NT2/D1 (cell line): ENCODE measurements at regions not wholly inside any gene's neighbourhood (a gene's known extent, or its start where the extent isn't known, plus 50 kb on each side); places are given as distances from the start of the nearest gene placed in this dataset.

Experiments used
- SUZ12 ChIP-seq: IDR thresholded peaks from 2 replicates; pipeline ENCODE4 v1.6.1; 2011; ENCODE audit not compliant: insufficient read length, insufficient read depth; ENCODE audit errors: extremely low read depth
- YY1 ChIP-seq: IDR thresholded peaks from 2 replicates; pipeline ENCODE4 v1.6.1; 2011; ENCODE audit not compliant: insufficient read length, insufficient read depth

DNA sequence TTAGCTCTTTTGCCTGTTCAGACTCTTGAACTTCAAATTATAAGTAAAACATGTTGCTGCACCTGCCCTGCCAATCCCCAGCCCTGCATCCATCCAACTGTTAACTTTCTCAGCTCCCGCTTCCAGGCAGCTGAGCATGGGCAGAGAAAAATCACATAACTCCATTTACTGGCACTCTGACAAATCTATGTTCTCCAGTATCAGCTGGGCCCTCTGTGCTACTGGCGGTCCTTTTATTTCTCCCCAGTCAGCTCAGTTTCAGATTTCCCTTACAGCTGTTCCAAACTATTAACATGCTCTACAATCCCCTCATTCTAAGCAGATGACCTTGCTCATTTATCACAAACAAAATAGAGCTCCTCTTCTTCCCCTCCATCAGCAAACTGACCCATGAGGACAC is 240.4 kb upstream of the TET2 start:
- TF ChIP-seq YY1 (no peak), SUZ12 (no peak)
